ENCODE measurements at regions not wholly inside any gene's neighbourhood (a gene's known extent, or its start where the extent isn't known, plus 50 kb on each side); places are given as distances from the start of the nearest gene placed in this dataset.

- TF ChIP-seq CTCF (IDR thresholded peaks at IDR 0.05) (no peak), POLR2A (IDR thresholded peaks at IDR 0.05) (no peak)
Observed at GRCh38 chr2:121058852-121059558, 226.0 kb downstream of the TFCP2L1 start.
